Keratinocyte (primary cell): ENCODE measurements at regions not wholly inside any gene's neighbourhood (a gene's known extent, or its start where the extent isn't known, plus 50 kb on each side); places are given as distances from the start of the nearest gene placed in this dataset.

Experiments
- DNase-seq: peaks from one replicate; pipeline ENCODE4 v3.0.0-alpha.2; 2011; ENCODE audit warnings: low read depth, missing footprints, low spot score
- FAIRE-seq: peaks from 2 replicates; lab custom pipeline; 2011; peaks lifted over from hg19 to GRCh38; lab: Jason Lieb, UNC
- H2AFZ ChIP-seq: 2 replicates; pipeline ENCODE4 v1.6.0; 2012; ENCODE audit warnings: low read length, control low read depth, inconsistent platforms; ENCODE audit not compliant: control insufficient read depth
- H3K27ac ChIP-seq: 2 replicates; pipeline ENCODE4 v1.5.1; 2011; ENCODE audit warnings: low read length; ENCODE audit not compliant: control insufficient read depth, insufficient read depth
- H3K27me3 ChIP-seq: 3 replicates; pipeline ENCODE4 v1.6.0; 2011; ENCODE audit warnings: low read length; ENCODE audit not compliant: control insufficient read depth, insufficient read depth; ENCODE audit errors: extremely low read depth
- H3K36me3 ChIP-seq, 2 experiments: 2 replicates in 1 of 2; 3 replicates in 1 of 2; pipeline ENCODE4 v1.5.1; 2011; ENCODE audit warnings: low read length in 2 of 2, mild to moderate bottlenecking in 1 of 2; ENCODE audit not compliant: control insufficient read depth in 2 of 2, insufficient read depth in 2 of 2; ENCODE audit errors: extremely low read depth in 1 of 2
- H3K4me1 ChIP-seq: 3 replicates; pipeline ENCODE4 v1.5.1; 2011; ENCODE audit warnings: low read length; ENCODE audit not compliant: control insufficient read depth, insufficient read depth; ENCODE audit errors: extremely low read depth
- H3K4me2 ChIP-seq: 3 replicates; pipeline ENCODE4 v1.6.0; 2011; ENCODE audit warnings: low read depth, low read length; ENCODE audit not compliant: control insufficient read depth, insufficient read depth; ENCODE audit errors: extremely low read depth
- H3K4me3 ChIP-seq, 3 experiments: fragments of 200-600 bp in 1 of 3; sonication (generic) in 1 of 3; 2 replicates in 2 of 3; 3 replicates in 1 of 3; pipeline ENCODE4 v1.5.1; 2011 to 2016; ENCODE audit warnings: low read length in 3 of 3, mild to moderate bottlenecking in 3 of 3, control low read depth in 2 of 3, inconsistent platforms in 1 of 3, low read depth in 1 of 3, mixed read lengths in 1 of 3, mixed run types in 1 of 3, moderate library complexity in 1 of 3; ENCODE audit not compliant: control insufficient read depth in 2 of 3, insufficient read depth in 2 of 3; ENCODE audit errors: extremely low read depth in 1 of 3
- H3K79me2 ChIP-seq: 2 replicates; pipeline ENCODE4 v1.6.0; 2012; ENCODE audit warnings: low read length; ENCODE audit not compliant: control insufficient read depth, insufficient read depth
- H3K9ac ChIP-seq: 3 replicates; pipeline ENCODE4 v1.6.0; 2011; ENCODE audit warnings: low read length; ENCODE audit not compliant: control insufficient read depth, insufficient read depth; ENCODE audit errors: extremely low read depth
- H3K9me1 ChIP-seq: 3 replicates; pipeline ENCODE4 v1.6.0; 2011; ENCODE audit warnings: low read length; ENCODE audit not compliant: control insufficient read depth, insufficient read depth; ENCODE audit errors: extremely low read depth
- H3K9me3 ChIP-seq: 2 replicates; pipeline ENCODE4 v1.5.1; 2012; ENCODE audit warnings: low read depth, low read length; ENCODE audit not compliant: control insufficient read depth
- H4K20me1 ChIP-seq: 3 replicates; pipeline ENCODE4 v1.6.0; 2011; ENCODE audit warnings: low read length; ENCODE audit not compliant: control insufficient read depth, insufficient read depth; ENCODE audit errors: extremely low read depth
- CTCF ChIP-seq, 3 experiments: IDR thresholded peaks in 1 of 3; conservative IDR thresholded peaks in 1 of 3; optimal IDR thresholded peaks in 1 of 3; 2 replicates in 2 of 3; 3 replicates in 1 of 3; pipeline versions ENCODE3 to v1.5.1; 2011; ENCODE audit warnings: low read length in 3 of 3, mild to moderate bottlenecking in 3 of 3, moderate library complexity in 2 of 3, control low read depth in 1 of 3, inconsistent platforms in 1 of 3; ENCODE audit not compliant: insufficient read depth in 2 of 3; ENCODE audit errors: extremely low read depth in 1 of 3
- EZH2 ChIP-seq: IDR thresholded peaks from one replicate; pipeline ENCODE4 v1.6.1; 2012; ENCODE audit warnings: inconsistent platforms, mild to moderate bottlenecking, low read length, moderate library complexity
- dilution Hi-C: fragments of 300-500 bp; cut with MboI; formaldehyde crosslinking; loops from one replicate; pipeline ENCODE4 v1.7.0; 2020; ENCODE audit warnings: low sequenced_read_pairs; ENCODE audit not compliant: extremely low pct_ligation_motif_present

- no peak overlapping the region for H2AFZ ChIP-seq
Observed at GRCh38 chr5:30687461-30687860, 506.0 kb upstream of the CDH6 start.

GRCh38 chr5:30686530-30686929, 507.0 kb upstream of the CDH6 start:
- Histone ChIP-seq H3K9me1 (no peaks in the 10 kb centered on the region), H3K27ac (no peak overlapping the region), H3K9ac (no peak overlapping the region), H3K4me3 (no peak overlapping the region), H3K79me2 (no peaks in the 10 kb centered on the region), H3K27me3 (no peaks in the 10 kb centered on the region), H3K36me3 (no peaks in the 10 kb centered on the region), H3K4me1 (no peaks in the 10 kb centered on the region), H2AFZ (no peak overlapping the region), H3K4me2 (no peak overlapping the region), H3K9me3 (no peaks in the 10 kb centered on the region), H4K20me1 (no peaks in the 10 kb centered on the region)
- dilution Hi-C loops: no loop called here
- FAIRE-seq (no peak), DNase-seq (no peak)
- TF ChIP-seq EZH2 (no peak), CTCF (optimal IDR thresholded peaks at IDR 0.05 in 1 of 3, IDR thresholded peaks at IDR 0.05 in 1 of 3, conservative IDR thresholded peaks at IDR 0.05 in 1 of 3; ENCODE audit: extremely low read depth in 1 of 3, insufficient read depth in 2 of 3, low read length in 3 of 3) (no peak)

More at GRCh38 chr5:30687461-30687860, 506.0 kb upstream of the CDH6 start:
- dilution Hi-C loops: no loop called here
- H3K4me1 ChIP-seq: no peaks in the 10 kb centered on the region
- TF ChIP-seq CTCF (optimal IDR thresholded peaks at IDR 0.05 in 1 of 3, IDR thresholded peaks at IDR 0.05 in 1 of 3, conservative IDR thresholded peaks at IDR 0.05 in 1 of 3; ENCODE audit: extremely low read depth in 1 of 3, insufficient read depth in 2 of 3, low read length in 3 of 3) (no peak), EZH2 (no peak)
- H3K4me2 ChIP-seq: no peak overlapping the region
- no peaks in the 10 kb centered on the region for H3K9me1 ChIP-seq
- H3K9ac ChIP-seq: no peak overlapping the region
- DNase-seq (no peak), FAIRE-seq (no peak)
- no peaks in the 10 kb centered on the region for H3K79me2 ChIP-seq
- no peak overlapping the region for H3K27ac ChIP-seq
- H3K4me3 ChIP-seq: no peak overlapping the region
- H4K20me1 ChIP-seq: no peaks in the 10 kb centered on the region
- H3K36me3 ChIP-seq: no peaks in the 10 kb centered on the region
- no peaks in the 10 kb centered on the region for H3K27me3 ChIP-seq
- no peaks in the 10 kb centered on the region for H3K9me3 ChIP-seq
